Spinal cord (tissue), 9 donors: ENCODE measurements at regions not wholly inside any gene's neighbourhood (a gene's known extent, or its start where the extent isn't known, plus 50 kb on each side); places are given as distances from the start of the nearest gene placed in this dataset.
"Not testable (repeated sequence)": the region's sequence is repeated elsewhere in the genome, so short reads cannot be mapped to it uniquely, and the experiment has no call there.

Source experiments
- DNase-seq, 6 donors: peaks; one replicate each; pipeline versions ENCODE4 v3.0.0 to v3.0.0-alpha.2; 2013 to 2015; ENCODE audit warnings: low spot score in 6 of 6, low read depth in 4 of 6
- H3K27ac ChIP-seq: one replicate; pipeline ENCODE4 v1.5.1; 2013; ENCODE audit warnings: low read depth, low read length, control low read depth
- H3K27me3 ChIP-seq: one replicate; pipeline ENCODE4 v1.6.1; 2013; ENCODE audit warnings: low read length; ENCODE audit not compliant: control insufficient read depth, insufficient read depth
- H3K36me3 ChIP-seq: one replicate; pipeline ENCODE4 v1.6.1; 2013; ENCODE audit warnings: low read length; ENCODE audit not compliant: control insufficient read depth, insufficient read depth
- H3K4me1 ChIP-seq: one replicate; pipeline ENCODE4 v1.6.1; 2013; ENCODE audit warnings: low read length; ENCODE audit not compliant: control insufficient read depth, insufficient read depth
- H3K4me3 ChIP-seq: one replicate; pipeline ENCODE4 v1.5.1; 2013; ENCODE audit warnings: low read depth, low read length, control low read depth
- H3K9me3 ChIP-seq: one replicate; pipeline ENCODE4 v1.6.1; 2013; ENCODE audit warnings: low read length; ENCODE audit not compliant: control insufficient read depth, insufficient read depth
- WGBS: methylation state at CpG from one replicate; pipeline ENCODE4 v1.1.5; 2013; ENCODE audit warnings: missing lambda C conversion rate; ENCODE audit not compliant: insufficient coverage; 5-methylcytosine and 5-hydroxymethylcytosine counted together
- donor health status: healthy.

DNA sequence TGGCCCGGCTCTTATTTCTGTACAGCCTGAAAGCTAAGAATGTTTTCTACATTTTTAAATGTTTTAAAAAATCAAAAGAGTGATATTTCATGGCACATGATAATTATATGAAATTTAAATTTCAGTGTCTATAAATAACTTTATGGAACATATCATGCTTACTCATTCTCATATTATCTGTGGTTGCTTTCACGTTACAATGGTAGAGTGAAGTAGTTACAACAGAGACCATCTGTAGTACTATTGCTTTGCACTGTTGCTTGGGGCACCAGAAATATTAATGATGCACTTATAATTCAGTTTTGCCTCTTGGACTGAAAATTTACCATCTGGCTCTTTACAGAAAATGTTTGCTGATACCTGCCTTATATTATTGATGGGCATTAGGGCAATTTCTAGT is 481.6 kb downstream of the PLPP3 start:
- no peaks in the 10 kb centered on the region for H3K36me3 ChIP-seq
- no peak overlapping the region for H3K4me3 ChIP-seq
- no peak overlapping the region for H3K27ac ChIP-seq
- H3K9me3 ChIP-seq = no peaks in the 10 kb centered on the region
- H3K27me3 ChIP-seq = no peaks in the 10 kb centered on the region
- H3K4me1 ChIP-seq = no peaks in the 10 kb centered on the region
- no peak for DNase-seq
- 80% methylated on average over 1 of the region's 2 CpGs for WGBS

DNA sequence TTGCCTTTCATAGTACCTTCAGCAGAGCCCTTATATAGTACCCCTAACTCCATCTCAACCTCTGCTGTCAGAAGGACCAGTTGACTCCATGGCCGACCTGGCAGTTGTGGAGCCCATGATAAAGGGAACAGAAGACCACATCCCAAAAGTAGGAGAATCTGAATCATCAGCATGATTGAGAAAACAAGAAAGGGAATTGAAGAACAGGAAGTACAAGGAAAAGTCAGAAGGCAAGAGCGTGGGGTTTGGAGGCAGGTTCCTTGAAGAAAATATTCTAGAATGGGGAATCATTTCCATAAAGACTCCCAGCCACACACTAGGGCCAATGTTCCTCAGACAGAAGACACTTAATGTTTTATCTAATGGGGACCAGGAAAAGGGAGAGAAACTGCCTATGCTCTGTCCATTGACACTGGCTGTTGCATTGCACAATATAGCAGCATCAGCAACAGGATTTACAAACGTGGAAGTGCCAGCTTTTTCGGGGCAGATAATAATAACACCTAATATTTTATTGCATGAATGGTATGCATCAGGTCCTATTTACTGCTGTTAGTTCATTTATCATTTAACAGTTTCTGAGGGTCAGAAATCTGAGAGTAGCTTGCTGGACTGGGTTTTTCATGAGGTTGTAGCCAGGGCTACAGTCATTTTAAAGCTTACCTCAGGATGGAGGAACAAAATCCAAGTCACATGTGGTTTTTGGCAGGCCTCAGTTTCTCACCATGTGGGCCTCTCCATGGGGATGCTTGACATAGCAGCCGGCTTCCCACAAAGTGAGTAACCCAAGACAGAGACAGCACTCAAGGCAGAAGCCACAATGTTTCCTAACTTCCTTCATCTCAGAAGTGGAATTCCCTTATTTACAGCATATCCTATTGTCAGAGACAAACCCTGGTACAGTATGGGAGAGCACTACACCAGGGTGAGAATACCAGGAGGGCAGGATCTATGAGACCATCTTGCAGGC is 483.4 kb downstream of the PLPP3 start:
- Histone ChIP-seq H3K4me1 (no peaks in the 10 kb centered on the region), H3K4me3 (no peak overlapping the region), H3K36me3 (no peaks in the 10 kb centered on the region), H3K27me3 (no peaks in the 10 kb centered on the region), H3K9me3 (no peaks in the 10 kb centered on the region), H3K27ac (no peak overlapping the region)
- peak in 1 of 6 donors; percentile 54 for DNase-seq
- WGBS = 29% methylated on average over 1 of the region's 5 CpGs

DNA sequence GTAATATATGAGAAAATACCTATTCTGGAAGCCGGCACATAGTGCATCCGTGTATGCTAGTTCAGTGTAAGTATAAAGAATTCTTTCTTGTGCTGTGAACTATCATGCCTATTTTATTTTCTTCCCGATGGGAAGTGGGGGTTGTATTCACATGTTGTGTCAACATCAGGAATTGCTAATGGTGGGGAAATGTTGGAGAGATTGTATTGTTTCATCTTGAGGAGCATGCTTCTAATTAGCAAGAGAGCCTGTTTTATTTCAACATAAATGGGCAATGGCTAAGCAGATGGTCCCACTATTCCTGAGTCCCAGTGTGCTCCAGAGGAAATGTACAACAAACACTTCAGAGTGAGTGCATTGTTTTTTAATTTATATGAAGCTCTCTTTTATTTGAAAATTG is 485.2 kb downstream of the PLPP3 start:
- DNase-seq = peak in 1 of 6 donors; percentile 31
- Histone ChIP-seq H3K4me3 (no peak overlapping the region), H3K27ac (no peak overlapping the region), H3K4me1 (no peaks in the 10 kb centered on the region), H3K36me3 (no peaks in the 10 kb centered on the region), H3K9me3 (no peaks in the 10 kb centered on the region), H3K27me3 (no peaks in the 10 kb centered on the region)
- no CpG with 5 or more reads among the region's 3 CpGs for WGBS

DNA sequence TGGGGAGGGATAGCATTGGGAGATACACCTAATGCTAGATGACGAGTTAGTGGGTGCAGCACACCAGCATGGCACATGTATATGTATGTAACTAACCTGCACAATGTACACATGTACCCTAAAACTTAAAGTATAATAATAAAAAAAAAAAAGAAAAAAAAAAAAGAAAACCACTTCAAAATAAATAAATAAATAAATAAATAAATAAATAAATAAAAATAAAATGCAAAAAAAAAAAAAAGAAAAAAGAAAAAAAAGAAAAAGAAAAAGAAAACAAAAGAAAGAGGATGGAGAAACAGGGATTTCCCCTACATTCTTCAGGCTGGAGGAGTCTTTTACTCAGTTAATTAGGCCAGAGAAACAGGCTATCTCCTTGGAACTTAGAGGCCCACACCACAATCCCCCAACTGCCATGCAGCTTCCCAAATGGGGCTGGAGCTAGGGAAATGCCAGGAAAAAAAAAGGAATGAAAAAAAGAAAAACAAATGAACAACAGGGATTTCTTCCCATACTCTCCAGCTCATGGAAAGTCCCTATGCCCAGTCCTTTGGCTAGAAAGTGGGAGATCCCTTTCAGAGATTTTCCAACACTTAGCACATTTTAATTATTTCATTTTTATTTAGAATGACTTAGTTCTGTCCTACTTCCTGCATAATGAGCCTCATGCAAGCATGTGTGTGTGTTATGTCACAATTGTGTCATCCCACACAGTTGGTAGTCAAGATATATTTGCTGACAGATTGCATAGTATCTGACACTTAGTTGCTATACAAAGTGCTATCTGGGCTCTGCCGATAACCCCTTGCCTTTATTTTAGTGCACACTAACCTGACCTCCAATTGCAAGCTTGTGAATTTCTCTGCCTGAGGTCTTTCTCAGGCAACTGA is 486.4 kb downstream of the PLPP3 start:
- whole genome bisulfite sequencing = 100% methylated on average over 1 of the region's 2 CpGs
- no peak for DNase-seq
- Histone ChIP-seq H3K27ac (no peak overlapping the region), H3K4me3 (no peak overlapping the region), H3K27me3 (no peaks in the 10 kb centered on the region), H3K9me3 (no peaks in the 10 kb centered on the region), H3K36me3 (no peaks in the 10 kb centered on the region), H3K4me1 (no peaks in the 10 kb centered on the region)

GRCh38 chr1:56089826-56090225 is 489.5 kb downstream of the PLPP3 start:
- not testable (repeated sequence) for H3K36me3 ChIP-seq, H3K27me3 ChIP-seq, H3K4me3 ChIP-seq, DNase-seq, H3K4me1 ChIP-seq, H3K27ac ChIP-seq, H3K9me3 ChIP-seq
- WGBS = 97% methylated on average over 14 of the region's 17 CpGs

DNA sequence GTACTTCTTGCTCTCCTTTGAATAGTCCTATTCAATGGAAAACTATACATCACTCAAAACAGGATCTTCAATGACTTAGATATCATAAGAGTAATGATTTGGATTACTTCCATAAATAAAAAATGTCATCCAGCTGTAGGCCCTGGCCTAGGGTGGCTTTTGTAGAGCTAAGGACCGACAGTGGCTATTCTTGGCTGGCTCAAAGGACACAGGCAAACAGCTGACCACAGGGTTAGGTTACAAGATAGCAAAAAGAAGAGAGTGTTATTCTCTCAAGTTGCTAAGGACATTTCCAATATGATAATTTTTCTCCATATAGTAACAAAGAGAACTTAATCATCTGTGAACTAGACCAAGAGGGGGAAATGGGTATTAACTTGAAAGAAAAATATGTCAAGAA is 495.1 kb downstream of the PLPP3 start:
- DNase-seq = no peak

DNA sequence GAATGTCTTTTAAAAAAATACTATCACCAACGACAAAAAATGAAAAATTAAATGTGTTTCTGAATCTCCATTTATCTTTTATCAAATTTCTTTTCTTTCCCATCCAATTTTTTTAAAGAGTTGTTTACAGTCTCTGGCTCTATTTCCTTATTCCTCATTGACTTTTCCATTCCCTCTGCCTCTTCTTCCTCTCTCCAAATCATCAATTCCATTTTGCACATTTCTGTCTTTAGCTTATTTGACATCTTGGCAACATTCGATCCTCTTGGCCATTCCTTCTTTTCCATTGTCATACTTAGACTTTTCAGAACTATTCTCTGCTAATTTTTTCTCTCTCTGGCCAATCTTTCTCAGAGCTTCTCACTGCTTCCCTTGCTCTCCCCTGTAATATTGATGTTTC is 497.6 kb downstream of the PLPP3 start:
- no peak for DNase-seq
- Histone ChIP-seq H3K4me3 (no peak overlapping the region), H3K36me3 (no peaks in the 10 kb centered on the region), H3K27me3 (no peaks in the 10 kb centered on the region), H3K27ac (no peak overlapping the region), H3K9me3 (no peaks in the 10 kb centered on the region), H3K4me1 (no peaks in the 10 kb centered on the region)
- WGBS = 91% methylated on average over 1 of the region's 2 CpGs

More for the DNA sequence above, 495.1 kb downstream of the PLPP3 start:
- Histone ChIP-seq H3K27ac (no peak overlapping the region), H3K4me3 (no peak overlapping the region), H3K9me3 (no peaks in the 10 kb centered on the region), H3K36me3 (no peaks in the 10 kb centered on the region), H3K4me1 (no peaks in the 10 kb centered on the region), H3K27me3 (no peaks in the 10 kb centered on the region)
- no CpG with 5 or more reads among the region's 1 CpG for WGBS

DNA sequence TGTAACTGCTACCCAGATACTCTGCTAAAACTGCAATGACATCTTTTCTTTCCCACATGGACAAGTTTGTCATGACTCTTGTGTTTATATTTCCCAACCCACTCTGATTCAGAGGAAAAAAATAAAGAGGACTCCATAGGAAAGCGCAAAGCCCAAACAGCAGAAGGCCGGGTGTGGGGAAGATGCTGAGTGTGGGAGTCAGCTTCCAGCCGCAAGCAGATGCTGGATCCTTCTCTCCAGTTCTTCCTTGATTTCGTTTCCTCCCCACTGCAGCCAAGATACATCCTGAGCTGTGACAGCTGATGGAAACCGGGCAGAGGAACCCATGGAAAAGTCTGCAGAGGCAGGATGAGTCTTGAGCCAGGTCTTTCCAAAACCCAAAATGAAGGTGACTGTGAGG is 498.2 kb downstream of the PLPP3 start:
- H3K27me3 ChIP-seq = no peaks in the 10 kb centered on the region
- no peaks in the 10 kb centered on the region for H3K36me3 ChIP-seq
- H3K27ac ChIP-seq = no peak overlapping the region
- DNase-seq = no peak
- H3K9me3 ChIP-seq = no peaks in the 10 kb centered on the region
- H3K4me3 ChIP-seq = no peak overlapping the region
- no peaks in the 10 kb centered on the region for H3K4me1 ChIP-seq
- 93% methylated on average over 5 of the region's 5 CpGs for WGBS

GRCh38 chr1:56080123-56080522 is 499.2 kb downstream of the PLPP3 start:
- Histone ChIP-seq H3K27me3 (no peaks in the 10 kb centered on the region), H3K4me1 (no peaks in the 10 kb centered on the region), H3K36me3 (no peaks in the 10 kb centered on the region), H3K27ac (no peak overlapping the region), H3K9me3 (no peaks in the 10 kb centered on the region), H3K4me3 (no peak overlapping the region)
- WGBS = 60% methylated on average over 1 of the region's 5 CpGs
- no peak for DNase-seq
